EH (cell line): ENCODE measurements at regions not wholly inside any gene's neighbourhood (a gene's known extent, or its start where the extent isn't known, plus 50 kb on each side); places are given as distances from the start of the nearest gene placed in this dataset.

Source experiments
- DNase-seq: peaks from one replicate; pipeline ENCODE4 v3.0.0-alpha.2; 2015; ENCODE audit warnings: low read depth

- no peak for DNase-seq
Observed at GRCh38 chr2:120976501-120977307, 241.0 kb downstream of the GLI2 start.

GRCh38 chr2:120977582-120978358 is 242.1 kb downstream of the GLI2 start:
- DNase-seq: no peak

GRCh38 chr2:120978359-120979050 is 242.8 kb downstream of the GLI2 start:
- DNase-seq: peak; percentile 64

GRCh38 chr2:120979398-120979797 is 243.7 kb downstream of the GLI2 start:
- no peak for DNase-seq

- DNase-seq: no peak
Observed at GRCh38 chr2:120979921-120980320, 244.3 kb downstream of the GLI2 start.

GRCh38 chr2:120981443-120981842 is 245.8 kb downstream of the GLI2 start:
- no peak for DNase-seq

GRCh38 chr2:120982598-120982997 is 246.9 kb downstream of the GLI2 start:
- no peak for DNase-seq

- DNase-seq: no peak
Observed at GRCh38 chr2:120983344-120983743, 247.7 kb downstream of the GLI2 start.

GRCh38 chr2:120984046-120984445 is 248.4 kb downstream of the GLI2 start:
- no peak for DNase-seq

GRCh38 chr2:120984452-120985173 is 248.9 kb downstream of the GLI2 start:
- DNase-seq: no peak

GRCh38 chr2:120985174-120985996 is 249.7 kb downstream of the GLI2 start:
- DNase-seq: no peak

- DNase-seq: no peak
Observed at GRCh38 chr2:120985997-120986651, 250.5 kb downstream of the GLI2 start.

GRCh38 chr2:120986898-120987650 is 251.4 kb downstream of the GLI2 start:
- DNase-seq: no peak

GRCh38 chr2:120988051-120988699 is 252.5 kb downstream of the GLI2 start:
- DNase-seq: no peak

GRCh38 chr2:120988700-120989511 is 253.2 kb downstream of the GLI2 start:
- DNase-seq: no peak

GRCh38 chr2:120989512-120990441 is 254.1 kb downstream of the GLI2 start:
- DNase-seq: no peak

- DNase-seq: peak; percentile 29
Observed at GRCh38 chr2:120990451-120990871, 254.8 kb downstream of the GLI2 start.
